ENCODE measurements at regions not wholly inside any gene's neighbourhood (a gene's known extent, or its start where the extent isn't known, plus 50 kb on each side); places are given as distances from the start of the nearest gene placed in this dataset.
"Not testable (repeated sequence)": the region's sequence is repeated elsewhere in the genome, so short reads cannot be mapped to it uniquely, and the experiment has no call there.

- DNase-seq = no peak
These were observed 98.7 kb downstream of the MYCN start for GRCh38 chr2:16039055-16039454.

GRCh38 chr2:16038621-16039020, 98.3 kb downstream of the MYCN start:
- DNase-seq = no peak

GRCh38 chr2:16037808-16038457, 97.6 kb downstream of the MYCN start:
- no peak for DNase-seq

DNA sequence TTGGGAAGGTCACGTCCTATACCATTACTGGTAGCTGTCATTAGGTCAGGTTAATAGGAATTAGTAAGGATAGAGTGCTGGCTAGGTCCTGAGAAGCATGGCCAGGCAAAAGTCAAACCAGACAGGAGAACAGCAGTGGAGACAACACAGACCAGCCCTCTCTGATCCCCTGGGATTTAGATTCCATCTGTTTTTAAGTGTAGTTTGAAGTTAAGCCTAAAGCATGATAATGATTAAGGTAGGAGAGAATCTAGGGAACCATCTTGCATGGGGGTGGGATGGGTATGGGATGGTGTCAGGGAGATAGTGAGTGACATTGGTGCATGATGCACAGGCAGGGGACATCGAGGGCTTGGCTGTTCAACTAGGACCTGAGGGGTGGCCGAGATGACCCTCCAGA, 96.6 kb downstream of the MYCN start:
- DNase-seq = no peak

GRCh38 chr2:16035747-16036745, 95.7 kb downstream of the MYCN start:
- no peak for DNase-seq

DNA sequence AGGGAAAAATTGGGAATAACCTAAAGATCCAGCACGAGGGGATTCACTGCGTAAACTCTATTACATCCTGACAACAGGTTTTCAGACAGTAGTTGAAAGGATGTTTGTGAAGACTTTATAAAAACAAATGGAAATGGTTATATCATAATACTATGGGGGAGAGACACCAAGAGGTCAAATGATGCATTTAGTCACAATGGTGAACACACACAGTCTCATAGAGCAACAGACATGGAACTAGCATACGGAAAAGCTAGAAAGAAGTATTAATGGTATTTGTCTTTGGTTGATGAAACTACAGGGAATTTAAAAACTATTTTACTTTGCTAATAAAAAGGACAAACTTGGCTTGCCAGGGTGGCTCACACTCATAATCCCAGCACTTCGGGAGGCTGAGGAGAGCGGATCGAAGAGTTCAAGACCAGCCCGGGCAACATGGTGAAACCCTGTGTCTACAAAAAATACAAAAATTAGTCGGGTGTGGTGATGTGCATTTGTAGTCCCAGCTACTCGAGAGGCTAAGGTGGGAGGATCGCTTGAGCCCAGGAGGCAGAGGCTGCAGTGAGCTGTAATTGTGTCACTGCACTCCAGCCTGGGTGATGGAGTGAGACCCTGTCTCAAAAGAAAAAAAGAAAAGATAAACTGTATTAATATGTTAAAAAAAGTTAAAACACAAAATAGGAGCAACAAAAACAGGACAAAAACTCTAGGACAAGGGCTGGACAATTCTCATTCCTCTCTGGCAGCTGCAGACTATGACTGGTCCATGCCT, 94.8 kb downstream of the MYCN start:
- no peak for DNase-seq

DNA sequence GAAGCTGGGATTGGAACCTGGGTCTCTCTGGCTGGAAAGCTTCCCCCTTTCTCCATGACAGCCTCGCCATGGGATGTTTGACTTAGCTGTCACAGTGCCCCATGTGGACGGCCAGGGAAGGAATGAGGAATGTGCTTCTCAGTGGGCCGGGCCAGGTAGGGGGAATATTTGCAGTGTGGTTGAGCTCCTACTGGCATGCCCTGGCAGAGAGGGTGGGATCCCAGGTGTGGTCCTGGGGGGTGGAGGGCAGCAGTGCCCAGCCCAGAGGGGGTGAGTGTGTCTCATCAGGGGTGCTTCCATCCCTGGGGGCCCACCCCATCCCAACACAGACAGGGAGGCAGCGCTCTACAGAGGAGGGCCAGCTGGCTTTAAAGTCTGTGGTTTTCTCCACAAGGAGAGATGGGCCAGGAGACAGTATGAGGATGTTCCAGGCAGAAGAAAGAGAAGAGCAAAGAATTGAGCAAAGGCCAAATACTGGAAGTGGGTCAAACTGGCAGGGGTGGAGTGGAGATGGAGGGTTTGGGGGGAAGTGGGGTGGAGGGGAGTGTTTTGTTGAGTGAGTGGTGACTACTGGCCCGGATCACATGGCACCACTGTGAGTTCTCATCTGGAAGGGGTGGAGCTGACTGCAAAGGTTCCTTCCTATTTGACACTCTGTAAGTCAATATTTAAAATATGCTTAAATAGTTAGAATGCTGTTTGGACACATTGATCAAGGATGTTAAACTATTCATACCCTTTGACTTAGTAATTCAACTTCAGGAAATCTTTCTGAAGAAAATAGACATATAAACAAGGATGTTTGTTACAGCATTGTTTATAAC, 94.0 kb downstream of the MYCN start:
- DNase-seq = no peak

GRCh38 chr2:16033032-16033293, 92.6 kb downstream of the MYCN start:
- DNase-seq = no peak

DNA sequence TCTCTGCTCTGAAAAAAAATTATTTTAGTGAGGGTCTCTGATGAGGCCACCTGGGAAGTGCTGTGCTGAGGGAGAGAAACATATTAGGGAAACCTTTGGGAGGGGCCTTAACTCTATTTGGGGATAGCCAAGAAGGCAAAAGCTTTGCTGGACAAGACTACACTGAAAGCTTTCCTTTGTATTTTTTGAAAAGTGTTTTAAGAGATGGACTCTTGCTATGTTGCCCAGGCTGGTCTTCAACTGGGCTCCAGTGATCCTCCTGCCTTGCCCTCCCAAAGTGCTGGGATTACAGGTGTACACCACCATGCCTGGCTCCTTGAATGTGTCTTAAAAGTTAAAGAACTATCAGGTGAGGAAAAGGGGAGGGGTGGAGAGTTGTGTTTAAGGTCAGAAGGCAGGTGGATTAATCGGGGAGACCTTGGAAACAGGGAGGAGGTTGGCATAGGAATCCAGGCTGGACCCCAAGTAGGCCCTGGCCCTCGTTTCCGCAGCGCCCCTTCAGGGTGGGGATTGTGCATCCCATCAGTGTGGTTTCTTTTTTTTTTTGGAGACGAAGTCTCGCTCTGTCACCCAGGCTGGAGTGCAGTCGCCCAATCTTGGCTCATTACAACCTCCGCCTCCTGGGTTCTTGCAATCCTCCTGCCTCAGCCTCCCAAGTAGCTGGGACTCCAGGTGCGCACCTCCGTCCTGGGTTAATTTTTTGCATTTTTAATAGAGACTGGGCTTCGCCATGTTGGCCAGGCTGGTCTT, 92.1 kb downstream of the MYCN start:
- DNase-seq = no peak

DNA sequence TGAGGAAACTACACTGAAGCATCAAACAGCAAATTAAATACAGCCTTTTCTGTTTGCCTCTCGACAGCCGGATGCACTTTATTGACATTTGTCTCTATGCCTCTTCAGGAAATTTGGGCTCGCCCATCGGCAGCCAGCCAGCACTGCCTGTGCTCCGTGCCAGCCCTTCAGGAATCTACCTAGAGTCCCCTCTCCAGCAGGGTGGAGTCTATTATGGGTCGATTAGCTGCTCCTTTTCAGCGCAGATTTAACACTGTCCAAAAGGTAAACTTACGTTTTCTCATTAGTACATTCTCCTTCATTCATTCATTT, 91.5 kb downstream of the MYCN start:
- no peak for DNase-seq

- DNase-seq = no peak
These were observed 90.9 kb downstream of the MYCN start for GRCh38 chr2:16031058-16031847.

GRCh38 chr2:16030206-16031057, 90.1 kb downstream of the MYCN start:
- DNase-seq = no peak

DNA sequence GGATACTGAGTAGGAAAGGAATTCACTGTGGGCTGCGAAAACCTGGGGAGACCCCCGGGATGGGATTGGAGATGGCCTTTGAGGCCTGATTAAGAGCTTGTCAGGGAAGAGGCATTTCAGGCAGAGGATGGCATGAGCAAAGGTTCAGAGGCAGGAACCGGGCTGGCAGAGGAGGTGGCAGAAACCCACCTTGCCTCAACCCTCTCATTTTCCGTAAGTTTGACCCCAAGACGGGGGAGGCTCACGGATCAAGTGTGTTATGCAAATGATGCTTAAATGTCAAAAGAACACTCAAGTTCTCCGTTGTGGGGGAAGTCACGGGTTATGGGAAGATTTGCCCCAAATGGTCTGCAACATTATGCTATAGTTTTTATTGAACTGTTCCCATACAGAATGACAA, 88.3 kb downstream of the MYCN start:
- DNase-seq = no peak

- DNase-seq = no peak
These were observed 86.6 kb downstream of the MYCN start for GRCh38 chr2:16026816-16027501.

DNA sequence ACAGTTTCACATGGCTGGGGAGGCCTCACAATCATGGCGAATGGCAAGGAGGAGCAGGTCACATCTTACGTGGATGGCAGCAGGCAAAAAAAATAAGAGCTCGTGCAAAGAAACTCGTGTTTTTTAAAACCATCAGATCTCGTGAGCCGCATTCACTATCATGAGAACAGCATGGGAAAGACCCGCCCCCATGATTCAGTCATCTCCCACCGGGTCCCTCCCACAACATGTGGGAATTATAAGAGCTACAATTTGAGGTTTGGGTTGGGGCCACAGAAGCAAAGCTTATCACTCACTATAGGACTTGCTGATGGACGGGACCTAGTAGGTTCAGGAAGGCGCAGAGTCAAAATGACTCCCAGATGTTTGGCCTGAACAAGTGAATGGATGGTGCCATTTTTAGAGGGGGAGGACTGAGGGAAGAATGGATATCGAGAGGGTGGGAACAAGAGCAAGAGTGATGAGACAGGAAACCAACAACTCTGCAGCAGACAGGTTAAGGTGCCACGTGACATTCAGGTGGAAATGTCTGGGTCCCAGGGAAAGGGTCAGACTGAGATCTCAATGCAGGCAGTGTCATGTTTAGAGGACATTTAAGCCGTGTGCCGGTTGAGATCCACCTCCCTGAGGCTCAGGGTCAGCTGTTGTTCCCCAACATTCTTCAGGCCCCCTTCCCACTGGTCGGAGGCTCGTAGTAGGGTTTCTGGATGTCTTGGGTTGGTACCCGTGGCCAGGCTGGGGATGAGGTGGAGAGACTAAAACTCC, 85.7 kb downstream of the MYCN start:
- no peak for DNase-seq

GRCh38 chr2:16025211-16025875, 85.0 kb downstream of the MYCN start:
- no peak for DNase-seq

DNA sequence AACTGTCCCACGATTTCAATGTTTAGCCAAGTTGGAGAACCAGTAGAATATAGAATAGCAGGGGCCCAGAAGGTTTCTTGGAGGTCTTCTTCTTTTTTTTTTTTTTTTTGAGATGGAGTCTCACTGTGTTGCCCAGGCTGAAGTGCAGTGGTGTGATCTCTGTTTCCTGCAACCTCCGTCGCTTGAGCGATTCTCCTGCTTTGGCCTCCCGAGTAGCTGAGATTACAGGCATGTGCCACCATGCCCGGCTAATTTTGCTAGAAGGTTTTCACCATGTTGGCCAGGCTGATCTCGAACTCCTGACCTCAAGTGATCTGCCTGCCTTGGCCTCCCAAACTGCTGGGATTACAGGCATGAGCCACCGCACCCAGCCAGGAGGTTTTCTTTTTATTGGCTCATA, 84.3 kb downstream of the MYCN start:
- not testable (repeated sequence) for DNase-seq
